ENCODE measurements at regions not wholly inside any gene's neighbourhood (a gene's known extent, or its start where the extent isn't known, plus 50 kb on each side); places are given as distances from the start of the nearest gene placed in this dataset.
"Not testable (repeated sequence)": the region's sequence is repeated elsewhere in the genome, so short reads cannot be mapped to it uniquely, and the experiment has no call there.

DNA sequence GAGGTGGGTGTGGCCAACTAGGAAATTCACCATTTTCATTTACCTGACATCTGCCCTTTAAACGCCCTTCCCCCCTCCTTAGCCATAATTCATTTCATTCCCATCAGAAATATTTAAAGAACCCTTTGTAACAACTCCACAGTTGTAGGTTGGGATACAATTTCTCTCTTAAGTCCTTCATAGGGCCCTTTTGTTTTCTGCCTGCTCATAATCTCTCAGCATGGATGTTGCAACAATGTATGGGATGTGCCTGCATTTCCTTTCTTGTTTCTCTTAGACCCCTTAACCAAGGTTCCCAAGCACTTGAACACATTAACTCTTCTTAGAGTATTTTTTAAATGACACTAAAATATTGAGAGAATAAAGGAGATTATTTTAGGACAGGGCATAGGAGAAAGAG, 51.7 kb upstream of the MYO10 start:
- DNase-seq, result no peak

GRCh38 chr5:16990817-16991520, 54.9 kb upstream of the MYO10 start:
- not testable (repeated sequence) for DNase-seq

- no peak for DNase-seq
Measured at GRCh38 chr5:16992006-16992405, 55.9 kb upstream of the MYO10 start.

DNA sequence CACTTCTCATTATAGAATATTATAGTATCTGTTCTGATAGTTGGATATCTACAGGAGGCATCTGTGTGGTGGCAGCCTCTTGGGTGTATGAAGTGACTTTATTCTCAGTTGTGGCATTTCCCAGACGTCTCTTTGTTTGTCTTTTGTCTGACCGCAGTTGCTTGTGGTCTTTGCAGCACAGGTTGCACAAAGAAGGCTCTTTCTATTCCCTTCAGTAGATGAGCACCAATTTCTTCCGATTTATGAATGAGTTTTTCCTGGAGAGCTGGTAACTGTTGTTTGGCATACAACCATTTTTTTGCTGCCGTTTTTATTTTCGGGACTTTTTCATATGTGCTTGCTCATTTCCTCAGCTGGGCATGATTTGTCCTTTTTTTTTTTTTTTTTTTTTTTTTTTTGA, 56.4 kb upstream of the MYO10 start:
- DNase-seq, result peak; percentile 26

DNA sequence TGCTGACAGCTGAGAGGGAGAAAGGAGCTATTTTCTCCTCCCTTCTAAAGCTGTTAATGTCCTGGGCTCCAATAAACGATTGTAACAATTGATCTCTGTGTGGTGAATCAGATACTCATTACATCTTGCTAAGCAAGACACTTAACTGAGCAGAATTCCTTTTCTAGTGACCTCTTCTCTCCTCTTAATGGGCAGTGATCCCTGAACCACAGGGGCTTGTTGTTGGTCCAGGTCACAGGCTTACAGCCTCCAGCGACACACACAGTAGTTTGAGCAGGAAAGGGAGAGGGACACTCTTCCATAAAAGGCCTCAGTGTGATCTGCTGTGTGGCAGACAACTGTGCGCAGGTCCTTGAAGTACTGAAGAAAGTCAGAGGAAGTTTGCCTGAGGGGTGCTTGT, 58.5 kb upstream of the MYO10 start:
- DNase-seq, result no peak

- no peak for DNase-seq
Measured at GRCh38 chr5:16995372-16995771, 59.3 kb upstream of the MYO10 start.

- DNase-seq, result no peak
Measured at GRCh38 chr5:17000291-17000939, 64.3 kb upstream of the MYO10 start.

GRCh38 chr5:17001428-17001827, 65.3 kb upstream of the MYO10 start:
- DNase-seq, result no peak

GRCh38 chr5:17004441-17005106, 68.5 kb upstream of the MYO10 start:
- no peak for DNase-seq

GRCh38 chr5:17005107-17005828, 69.2 kb upstream of the MYO10 start:
- no peak for DNase-seq

DNA sequence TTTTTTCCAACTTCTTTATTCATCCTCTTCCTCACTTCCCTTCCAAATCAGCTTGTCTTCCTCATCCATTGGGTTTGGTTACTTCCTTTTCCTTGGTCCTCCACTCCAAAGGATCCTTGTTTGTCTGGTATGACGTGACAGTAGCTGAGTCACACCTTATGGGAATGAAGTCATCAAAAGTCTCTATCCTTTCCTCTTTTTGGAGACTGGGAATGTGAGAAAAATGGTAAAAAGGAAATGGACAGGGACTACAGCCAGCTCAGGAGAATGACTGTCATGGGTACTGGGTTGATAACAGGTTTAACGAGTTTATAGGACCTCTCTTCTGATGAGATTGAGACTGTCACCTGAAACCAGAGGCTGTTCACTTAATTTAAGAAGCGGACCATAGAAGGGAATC, 76.2 kb upstream of the MYO10 start:
- DNase-seq, result no peak

DNA sequence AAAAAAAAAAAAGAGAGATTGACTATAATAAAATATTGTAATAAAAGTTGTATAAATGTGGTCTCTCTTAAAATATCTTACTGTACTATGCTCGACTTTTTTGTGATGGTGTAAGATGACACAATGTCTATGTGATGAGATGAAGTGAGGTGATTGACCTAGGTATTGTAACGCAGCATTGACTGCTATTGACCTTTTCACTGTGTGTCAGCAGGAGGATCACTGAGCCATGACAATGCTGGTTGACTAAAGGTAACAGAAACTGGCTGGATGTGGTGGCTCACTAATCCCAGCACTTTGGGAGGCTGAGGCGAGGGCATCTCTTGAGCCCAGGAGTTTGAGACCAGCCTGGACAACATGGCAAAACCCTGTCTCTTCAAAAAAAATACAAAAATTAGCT, 78.6 kb upstream of the MYO10 start:
- no peak for DNase-seq

- no peak for DNase-seq
Measured at GRCh38 chr5:17018871-17019270, 82.8 kb upstream of the MYO10 start.

GRCh38 chr5:17019324-17019723, 83.2 kb upstream of the MYO10 start:
- no peak for DNase-seq

- DNase-seq, result no peak
Measured at GRCh38 chr5:17020678-17021601, 84.9 kb upstream of the MYO10 start.

GRCh38 chr5:17021602-17021932, 85.5 kb upstream of the MYO10 start:
- no peak for DNase-seq

DNA sequence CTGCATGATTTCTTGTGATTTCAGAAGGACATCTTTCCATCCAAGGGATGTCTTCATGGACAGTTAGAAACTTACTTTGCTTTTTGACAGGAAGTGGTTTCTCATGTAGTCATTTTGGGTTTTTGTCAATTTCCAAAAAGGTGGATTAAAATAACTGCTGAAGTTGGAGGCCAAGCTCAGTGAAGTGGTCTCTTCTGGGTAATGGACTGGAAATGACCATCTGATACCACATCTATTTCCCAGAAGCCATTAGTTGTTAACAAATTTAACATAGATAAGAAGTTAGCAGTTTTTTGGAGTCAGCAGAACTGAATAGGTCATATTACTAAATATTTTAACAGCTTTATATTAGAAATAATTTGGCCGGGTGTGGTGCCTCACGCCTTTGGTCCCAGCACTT, 86.2 kb upstream of the MYO10 start:
- no peak for DNase-seq

DNA sequence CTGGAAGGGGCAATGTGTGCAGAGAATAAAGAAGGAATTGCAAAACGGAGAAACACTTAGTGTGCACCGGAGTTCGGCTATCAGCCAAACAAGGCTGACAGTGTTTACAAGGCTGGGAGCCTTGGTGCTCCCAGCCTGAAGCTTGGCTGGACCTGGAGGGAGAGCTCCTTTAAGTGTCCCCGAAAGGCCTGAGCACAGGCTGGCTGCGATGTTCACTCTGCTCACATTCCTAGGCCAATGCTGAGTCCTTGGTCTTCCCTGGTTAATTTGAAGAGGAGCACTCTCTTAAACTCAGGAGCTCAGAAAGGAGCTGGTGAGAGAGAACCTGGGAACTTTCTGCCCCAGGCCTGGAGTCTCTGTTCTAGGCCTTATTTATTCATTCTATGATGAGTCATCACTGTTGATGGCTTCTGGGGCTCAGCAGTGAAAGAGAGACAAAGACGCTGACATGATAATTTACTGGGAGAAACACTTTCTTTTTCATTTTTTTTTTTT, 88.6 kb upstream of the MYO10 start:
- DNase-seq, result no peak

- DNase-seq, result not testable (repeated sequence)
Measured at GRCh38 chr5:17031659-17032277, 95.7 kb upstream of the MYO10 start.

- not testable (repeated sequence) for DNase-seq
Measured at GRCh38 chr5:17032314-17032985, 96.4 kb upstream of the MYO10 start.

DNA sequence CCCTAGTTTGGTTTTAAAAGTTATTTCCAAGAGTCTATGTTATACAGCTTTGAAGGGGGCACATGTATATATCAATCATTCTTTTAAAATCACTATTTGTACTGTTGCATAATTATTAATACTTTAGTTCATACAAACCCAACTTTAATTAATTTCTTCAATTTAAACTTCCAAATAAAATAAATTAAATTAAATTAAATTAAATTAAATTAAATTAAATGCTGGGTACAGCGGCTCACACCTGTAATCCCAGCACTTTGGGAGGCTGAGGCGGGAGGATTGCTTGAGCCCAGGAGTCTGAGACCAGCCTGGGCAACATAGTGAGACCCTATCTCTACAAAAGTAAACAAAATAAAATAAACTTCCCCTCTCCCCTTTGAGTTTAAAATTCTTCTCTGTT, 98.9 kb upstream of the MYO10 start:
- not testable (repeated sequence) for DNase-seq

All from OCI-M1 (cell line).